ENCODE measurements at regions not wholly inside any gene's neighbourhood (a gene's known extent, or its start where the extent isn't known, plus 50 kb on each side); places are given as distances from the start of the nearest gene placed in this dataset.

GRCh38 chr10:62492870-62493180, 118.7 kb downstream of the ZNF365 start:
- Mint-ChIP-seq H3K27me3 (no peaks in the 10 kb centered on the region), H3K27ac (no peak overlapping the region), H3K4me3 (no peak overlapping the region), H3K4me1 (peaks cover 26% of the 10 kb centered on the region), H3K9me3 (ENCODE audit: insufficient read depth) (no peaks in the 10 kb centered on the region)
- H3K36me3 ChIP-seq (replicated peaks in 1 of 2; ENCODE audit: control extremely low read depth in 1 of 2, control insufficient read depth in 1 of 2, extremely low read depth in 1 of 2, insufficient read depth in 2 of 2, low read length in 1 of 2) = no peaks in the 10 kb centered on the region
- H3K27me3 ChIP-seq (replicated peaks in 1 of 4; ENCODE audit: control extremely low read depth in 1 of 4, control insufficient read depth in 3 of 4, insufficient read depth in 4 of 4, low read length in 3 of 4) = no peaks in the 10 kb centered on the region
- H3K9ac ChIP-seq (ENCODE audit: low read length) = no peak overlapping the region
- H3K4me2 ChIP-seq (replicated peaks; ENCODE audit: low read depth, low read length, poor library complexity, severe bottlenecking) = no peak overlapping the region
- ATAC-seq (ENCODE audit: low read depth) (no peak), DNase-seq (no peak)
- no peaks in the 10 kb centered on the region for H3K9me3 ChIP-seq (ENCODE audit: control extremely low read depth in 1 of 3, control insufficient read depth in 2 of 3, insufficient read depth in 1 of 3, low read length in 2 of 3)
- intact Hi-C loops (cut with micrococcal nuclease) = loop anchor here (1.0 to 5.0 kb wide), 8 partner anchors 35 to 665 kb away; no protein-coding TSS in a partner anchor
- CTCF ChIA-PET = interaction anchor here (1.3 to 5.6 kb wide), 20 partner anchors 11 to 665 kb away, joined by 4 to 69 read pairs (median 18); partner anchors contain the start of gene EGR2
- peaks cover 9 to 11% of the 10 kb centered on the region in 2 donors for H3K4me1 ChIP-seq (ENCODE audit: control insufficient read depth in 2 of 2, insufficient read depth in 2 of 2, low read length in 2 of 2)
- peak overlapping the region; percentile 18 for H2AFZ ChIP-seq (ENCODE audit: insufficient read depth, low read depth, low read length, poor library complexity, severe bottlenecking)
- POLR2A ChIA-PET = interaction anchor here (0.5 kb wide), 1 partner anchor 38 kb away, joined by 3 read pairs; no protein-coding TSS in a partner anchor
- H3K79me2 ChIP-seq (ENCODE audit: control insufficient read depth, insufficient read depth, low read length) = no peaks in the 10 kb centered on the region
- WGBS (ENCODE audit: insufficient coverage) = 52% methylated on average over 3 of the region's 3 CpGs
- no peaks in the 10 kb centered on the region for H4K20me1 ChIP-seq (ENCODE audit: control insufficient read depth, insufficient read depth, low read length, poor library complexity, severe bottlenecking)
- TF ChIP-seq CTCF (IDR thresholded peaks at IDR 0.05) = no peak
- TF ChIP-seq EZH2 (IDR thresholded peaks at IDR 0.05; ENCODE audit: borderline replicate concordance, insufficient read depth, low read depth, low read length, poor library complexity, severe bottlenecking) = no peak
- no peak overlapping the region for H3K27ac ChIP-seq (ENCODE audit: low read length in 2 of 2)
- H3K4me3 ChIP-seq (ENCODE audit: control extremely low read depth in 1 of 5, extremely low read depth in 1 of 5, insufficient read depth in 1 of 5, low read depth in 2 of 5, low read length in 4 of 5) = no peak overlapping the region

- no peaks in the 10 kb centered on the region for H4K20me1 ChIP-seq (ENCODE audit: control insufficient read depth, insufficient read depth, low read length, poor library complexity, severe bottlenecking)
- Mint-ChIP-seq H3K27ac (no peak overlapping the region), H3K4me3 (no peak overlapping the region), H3K27me3 (no peaks in the 10 kb centered on the region), H3K4me1 (peaks cover 23% of the 10 kb centered on the region), H3K9me3 (ENCODE audit: insufficient read depth) (no peaks in the 10 kb centered on the region)
- ChIA-PET CTCF (interaction anchor here (0.6 to 5.6 kb wide), 8 partner anchors 11 to 588 kb away, joined by 3 to 69 read pairs (median 4); no protein-coding TSS in a partner anchor), POLR2A (no interaction called here)
- TF ChIP-seq EZH2 (IDR thresholded peaks at IDR 0.05; ENCODE audit: borderline replicate concordance, insufficient read depth, low read depth, low read length, poor library complexity, severe bottlenecking) (no peak), CTCF (IDR thresholded peaks at IDR 0.05) (no peak)
- H3K27ac ChIP-seq (ENCODE audit: low read length in 2 of 2) = no peak overlapping the region
- DNase-seq = no peak
- H3K27me3 ChIP-seq (replicated peaks in 1 of 4; ENCODE audit: control extremely low read depth in 1 of 4, control insufficient read depth in 3 of 4, insufficient read depth in 4 of 4, low read length in 3 of 4) = no peaks in the 10 kb centered on the region
- H3K4me3 ChIP-seq (ENCODE audit: control extremely low read depth in 1 of 5, extremely low read depth in 1 of 5, insufficient read depth in 1 of 5, low read depth in 2 of 5, low read length in 4 of 5) = no peak overlapping the region
- intact Hi-C loops (cut with micrococcal nuclease) = no loop called here
- H2AFZ ChIP-seq (ENCODE audit: insufficient read depth, low read depth, low read length, poor library complexity, severe bottlenecking) = no peak overlapping the region
- H3K9ac ChIP-seq (ENCODE audit: low read length) = no peak overlapping the region
- no peaks in the 10 kb centered on the region for H3K79me2 ChIP-seq (ENCODE audit: control insufficient read depth, insufficient read depth, low read length)
- ATAC-seq (ENCODE audit: low read depth) = no peak
- no CpG with 5 or more reads among the region's 3 CpGs for WGBS (ENCODE audit: insufficient coverage)
- peaks cover 8 to 11% of the 10 kb centered on the region in 2 donors for H3K4me1 ChIP-seq (ENCODE audit: control insufficient read depth in 2 of 2, insufficient read depth in 2 of 2, low read length in 2 of 2)
- no peaks in the 10 kb centered on the region for H3K36me3 ChIP-seq (replicated peaks in 1 of 2; ENCODE audit: control extremely low read depth in 1 of 2, control insufficient read depth in 1 of 2, extremely low read depth in 1 of 2, insufficient read depth in 2 of 2, low read length in 1 of 2)
- no peak overlapping the region for H3K4me2 ChIP-seq (replicated peaks; ENCODE audit: low read depth, low read length, poor library complexity, severe bottlenecking)
- no peaks in the 10 kb centered on the region for H3K9me3 ChIP-seq (ENCODE audit: control extremely low read depth in 1 of 3, control insufficient read depth in 2 of 3, insufficient read depth in 1 of 3, low read length in 2 of 3)
Observed at GRCh38 chr10:62496925-62497324, 122.8 kb downstream of the ZNF365 start.
